Ishikawa (cell line): ENCODE measurements at regions not wholly inside any gene's neighbourhood (a gene's known extent, or its start where the extent isn't known, plus 50 kb on each side); places are given as distances from the start of the nearest gene placed in this dataset.

Experiments used
- CEBPB ChIP-seq: IDR thresholded peaks from 2 replicates; pipeline ENCODE4 v1.6.1; 2012
- CREB1 ChIP-seq: IDR thresholded peaks from 2 replicates; pipeline ENCODE4 v1.6.1; 2012; ENCODE audit warnings: low read depth
- EP300 ChIP-seq: IDR thresholded peaks from 2 replicates; pipeline ENCODE4 v1.6.1; 2012; ENCODE audit warnings: borderline replicate concordance
- TF ChIP-seq, protein P1 (sequence below): IDR thresholded peaks from 2 replicates; pipeline ENCODE4 v1.6.1; 2012

DNA sequence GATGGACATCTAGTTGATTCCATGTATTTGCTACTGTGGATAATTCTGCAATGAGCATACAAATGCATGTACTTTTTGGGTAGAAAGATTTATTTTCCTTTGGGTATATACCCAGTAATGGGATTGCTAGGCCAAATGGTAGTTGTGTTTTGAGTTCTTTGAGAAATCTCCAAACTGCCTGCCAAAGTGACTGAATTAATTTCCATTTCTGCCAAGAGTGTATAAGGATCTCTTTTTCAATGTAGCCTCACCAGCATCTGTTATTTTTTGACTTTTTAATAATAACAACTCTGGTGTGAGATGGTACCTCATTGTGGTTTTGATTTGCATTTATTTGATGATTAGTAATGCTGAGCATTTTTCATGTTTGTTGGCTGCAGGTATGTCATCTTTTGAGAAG is 435.0 kb upstream of the CBLB start:
- TF ChIP-seq, protein P1, sequence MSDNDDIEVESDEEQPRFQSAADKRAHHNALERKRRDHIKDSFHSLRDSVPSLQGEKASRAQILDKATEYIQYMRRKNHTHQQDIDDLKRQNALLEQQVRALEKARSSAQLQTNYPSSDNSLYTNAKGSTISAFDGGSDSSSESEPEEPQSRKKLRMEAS = no peak
- TF ChIP-seq EP300 (no peak), CEBPB (no peak), CREB1 (no peak)
